Esophagus squamous epithelium (tissue), 4 donors: ENCODE measurements at regions not wholly inside any gene's neighbourhood (a gene's known extent, or its start where the extent isn't known, plus 50 kb on each side); places are given as distances from the start of the nearest gene placed in this dataset.

Experiments
- CTCF ChIP-seq, 6 experiments: fragments of 450-650 bp in 4 of 6; fragments of 200-600 bp in 2 of 6; sonication (generic) in 2 of 6; IDR thresholded peaks; one replicate each; pipeline ENCODE4 v1.5.1; 2016 to 2019; ENCODE audit warnings: antibody characterized with exemption in 6 of 6, mild to moderate bottlenecking in 4 of 6, moderate library complexity in 4 of 6
- POLR2A ChIP-seq, 4 donors: fragments of 450-650 bp; IDR thresholded peaks; one replicate each; pipeline ENCODE4 v1.6.1; 2017; ENCODE audit warnings: antibody characterized with exemption in 4 of 4, mild to moderate bottlenecking in 4 of 4, moderate library complexity in 3 of 4

GRCh38 chr4:104146048-104146447, 348.6 kb downstream of the CXXC4 start:
- no peak for TF ChIP-seq CTCF (IDR thresholded peaks at IDR 0.05)
- TF ChIP-seq POLR2A (IDR thresholded peaks at IDR 0.05): no peak
